ENCODE measurements at regions not wholly inside any gene's neighbourhood (a gene's known extent, or its start where the extent isn't known, plus 50 kb on each side); places are given as distances from the start of the nearest gene placed in this dataset.

GRCh38 chr14:53510281-53510912, 357.3 kb upstream of the DDHD1 start:
- Mint-ChIP-seq H3K27ac (no peak overlapping the region), H3K4me1 (ENCODE audit: low read depth) (no peaks in the 10 kb centered on the region), H3K27me3 (ENCODE audit: low read depth) (no peaks in the 10 kb centered on the region), H3K9me3 (peaks cover 0 to 6% of the 10 kb centered on the region in 2 donors), H3K4me3 (no peak overlapping the region), H3K36me3 (ENCODE audit: insufficient read depth in 2 of 2) (peaks cover 0 to 1% of the 10 kb centered on the region in 2 donors)
- DNase-seq (no peak), ATAC-seq (replicated peaks in 1 of 2) (no peak)

DNA sequence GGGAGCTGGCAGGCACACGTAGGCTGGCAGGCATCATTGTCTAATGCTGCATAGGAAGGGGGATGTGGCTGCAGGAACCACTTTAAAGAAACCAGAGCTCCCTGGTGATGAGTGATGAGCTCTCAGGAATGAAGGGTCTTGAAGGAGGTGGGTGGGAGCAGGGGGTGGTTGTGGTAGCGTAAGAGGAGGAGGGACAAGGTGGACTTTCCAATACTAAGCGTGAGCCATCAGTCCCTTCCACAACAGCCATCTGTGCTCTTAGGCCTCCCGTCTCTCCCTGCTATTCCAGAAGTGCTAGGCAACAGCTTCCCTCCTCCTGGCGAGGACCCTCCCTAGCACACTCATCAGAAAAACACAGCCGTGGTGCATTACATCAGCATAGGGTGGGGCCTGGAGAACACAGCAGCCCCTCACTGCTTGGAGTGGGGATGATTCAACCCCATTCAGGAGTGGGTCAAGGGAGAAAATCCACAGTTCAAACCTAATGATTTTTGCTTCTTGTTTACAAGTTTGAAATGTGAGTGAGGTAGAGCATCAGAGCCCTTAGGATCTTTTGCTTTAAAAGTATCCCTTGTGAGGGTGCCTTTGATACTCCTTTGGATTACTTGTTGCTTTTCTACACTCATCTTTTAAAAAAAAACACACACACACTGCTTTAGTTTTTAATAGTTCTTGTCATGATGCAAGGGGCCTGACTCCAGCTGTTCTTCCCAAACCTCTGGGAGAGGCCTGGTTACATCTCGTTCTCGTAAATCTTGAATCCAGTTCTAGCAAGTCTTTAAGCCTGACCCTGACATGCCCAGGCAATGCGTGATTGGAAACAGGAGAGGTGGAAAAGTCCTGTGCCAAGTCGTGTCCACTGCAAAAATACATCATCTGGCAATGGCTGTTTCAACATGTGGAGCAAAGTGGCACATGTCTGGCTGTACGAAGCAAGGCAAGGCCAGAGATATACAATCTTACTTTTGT, 356.4 kb upstream of the DDHD1 start:
- no peak for ATAC-seq (replicated peaks in 1 of 2)
- peaks cover 1 to 2% of the 10 kb centered on the region in 2 donors for H3K36me3 Mint-ChIP-seq (ENCODE audit: insufficient read depth in 2 of 2)
- H3K4me1 Mint-ChIP-seq (ENCODE audit: low read depth): no peaks in the 10 kb centered on the region
- no peaks in the 10 kb centered on the region for H3K27me3 Mint-ChIP-seq (ENCODE audit: low read depth)
- no peak for DNase-seq
- H3K9me3 Mint-ChIP-seq: peaks cover 3 to 9% of the 10 kb centered on the region in 2 donors
- H3K4me3 Mint-ChIP-seq: no peak overlapping the region
- no peak overlapping the region for H3K27ac Mint-ChIP-seq

- Mint-ChIP-seq H3K27ac (no peak overlapping the region), H3K36me3 (ENCODE audit: insufficient read depth in 2 of 2) (peaks cover 0 to 6% of the 10 kb centered on the region in 2 donors), H3K4me1 (ENCODE audit: low read depth) (no peaks in the 10 kb centered on the region), H3K9me3 (peaks cover 15% of the 10 kb centered on the region in 2 donors), H3K27me3 (ENCODE audit: low read depth) (no peaks in the 10 kb centered on the region), H3K4me3 (no peak overlapping the region)
- DNase-seq (no peak), ATAC-seq (replicated peaks in 1 of 2) (no peak)
Observed at GRCh38 chr14:53501361-53502211, 348.5 kb upstream of the DDHD1 start.

- Mint-ChIP-seq H3K36me3 (ENCODE audit: insufficient read depth in 2 of 2) (peaks cover 0 to 6% of the 10 kb centered on the region in 2 donors), H3K27me3 (ENCODE audit: low read depth) (no peaks in the 10 kb centered on the region), H3K9me3 (peaks cover 9 to 15% of the 10 kb centered on the region in 2 donors), H3K4me3 (no peak overlapping the region), H3K4me1 (ENCODE audit: low read depth) (no peaks in the 10 kb centered on the region), H3K27ac (no peak overlapping the region)
- DNase-seq (no peak), ATAC-seq (replicated peaks in 1 of 2) (no peak)
Observed at GRCh38 chr14:53500191-53500590, 347.1 kb upstream of the DDHD1 start.

GRCh38 chr14:53496668-53497067, 343.5 kb upstream of the DDHD1 start:
- no peak overlapping the region for H3K4me3 Mint-ChIP-seq
- no peaks in the 10 kb centered on the region for H3K27me3 Mint-ChIP-seq (ENCODE audit: low read depth)
- H3K4me1 Mint-ChIP-seq (ENCODE audit: low read depth): no peaks in the 10 kb centered on the region
- ATAC-seq (replicated peaks in 1 of 2): no peak
- no peaks in the 10 kb centered on the region for H3K36me3 Mint-ChIP-seq (ENCODE audit: insufficient read depth in 2 of 2)
- no peak for DNase-seq
- H3K27ac Mint-ChIP-seq: no peak overlapping the region
- H3K9me3 Mint-ChIP-seq: peaks cover 2 to 3% of the 10 kb centered on the region in 2 donors

DNA sequence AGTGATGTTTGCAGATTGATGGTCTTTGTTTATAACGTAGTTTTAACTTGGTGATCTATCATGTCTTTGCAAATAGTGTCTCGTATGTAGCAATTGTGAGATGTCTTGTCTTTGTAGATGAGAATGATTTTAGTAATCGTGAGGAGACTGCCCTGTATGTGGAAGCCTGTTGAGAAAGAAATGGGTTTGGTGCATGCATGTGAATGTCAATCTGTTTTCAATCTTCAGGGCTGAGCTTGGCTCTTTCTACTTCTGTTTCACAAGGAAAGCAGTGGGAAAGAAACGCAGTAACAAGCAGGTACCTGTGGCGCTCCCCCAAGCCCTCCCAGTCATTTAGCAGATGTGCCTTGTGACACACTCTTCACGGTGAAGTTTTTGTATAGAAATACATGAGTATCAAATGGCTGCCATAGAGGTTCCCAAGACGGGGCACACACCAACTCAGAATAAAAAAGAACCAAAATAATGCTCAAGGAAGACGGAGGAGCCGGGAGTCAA, 342.8 kb upstream of the DDHD1 start:
- no peaks in the 10 kb centered on the region for H3K27me3 Mint-ChIP-seq (ENCODE audit: low read depth)

GRCh38 chr14:53494587-53494986, 341.5 kb upstream of the DDHD1 start:
- peaks cover 2 to 3% of the 10 kb centered on the region in 2 donors for H3K9me3 Mint-ChIP-seq
- DNase-seq: no peak

More for the DNA sequence above, 342.8 kb upstream of the DDHD1 start:
- no peaks in the 10 kb centered on the region for H3K36me3 Mint-ChIP-seq (ENCODE audit: insufficient read depth in 2 of 2)
- no peaks in the 10 kb centered on the region for H3K4me1 Mint-ChIP-seq (ENCODE audit: low read depth)
- DNase-seq (no peak), ATAC-seq (replicated peaks in 1 of 2) (no peak)
- H3K4me3 Mint-ChIP-seq: no peak overlapping the region
- H3K9me3 Mint-ChIP-seq: peaks cover 2 to 3% of the 10 kb centered on the region in 2 donors
- H3K27ac Mint-ChIP-seq: no peak overlapping the region

GRCh38 chr14:53493860-53494259, 340.7 kb upstream of the DDHD1 start:
- H3K36me3 Mint-ChIP-seq (ENCODE audit: insufficient read depth in 2 of 2): no peaks in the 10 kb centered on the region
- DNase-seq: no peak
- H3K27ac Mint-ChIP-seq: no peak overlapping the region
- ATAC-seq (replicated peaks in 1 of 2): no peak
- H3K4me3 Mint-ChIP-seq: no peak overlapping the region
- no peaks in the 10 kb centered on the region for H3K27me3 Mint-ChIP-seq (ENCODE audit: low read depth)
- H3K9me3 Mint-ChIP-seq: peaks cover 2% of the 10 kb centered on the region in 2 donors
- H3K4me1 Mint-ChIP-seq (ENCODE audit: low read depth): no peaks in the 10 kb centered on the region

More at GRCh38 chr14:53494587-53494986, 341.5 kb upstream of the DDHD1 start:
- H3K27ac Mint-ChIP-seq: no peak overlapping the region
- no peaks in the 10 kb centered on the region for H3K36me3 Mint-ChIP-seq (ENCODE audit: insufficient read depth in 2 of 2)
- H3K27me3 Mint-ChIP-seq (ENCODE audit: low read depth): no peaks in the 10 kb centered on the region
- no peak overlapping the region for H3K4me3 Mint-ChIP-seq
- ATAC-seq (replicated peaks in 1 of 2): no peak
- H3K4me1 Mint-ChIP-seq (ENCODE audit: low read depth): no peaks in the 10 kb centered on the region

GRCh38 chr14:53493320-53493719, 340.2 kb upstream of the DDHD1 start:
- Mint-ChIP-seq H3K4me3 (no peak overlapping the region), H3K27me3 (ENCODE audit: low read depth) (no peaks in the 10 kb centered on the region), H3K9me3 (peaks cover 0 to 2% of the 10 kb centered on the region in 2 donors), H3K4me1 (ENCODE audit: low read depth) (no peaks in the 10 kb centered on the region), H3K27ac (no peak overlapping the region), H3K36me3 (ENCODE audit: insufficient read depth in 2 of 2) (no peaks in the 10 kb centered on the region)
- ATAC-seq (replicated peaks in 1 of 2): no peak
- no peak for DNase-seq

DNA sequence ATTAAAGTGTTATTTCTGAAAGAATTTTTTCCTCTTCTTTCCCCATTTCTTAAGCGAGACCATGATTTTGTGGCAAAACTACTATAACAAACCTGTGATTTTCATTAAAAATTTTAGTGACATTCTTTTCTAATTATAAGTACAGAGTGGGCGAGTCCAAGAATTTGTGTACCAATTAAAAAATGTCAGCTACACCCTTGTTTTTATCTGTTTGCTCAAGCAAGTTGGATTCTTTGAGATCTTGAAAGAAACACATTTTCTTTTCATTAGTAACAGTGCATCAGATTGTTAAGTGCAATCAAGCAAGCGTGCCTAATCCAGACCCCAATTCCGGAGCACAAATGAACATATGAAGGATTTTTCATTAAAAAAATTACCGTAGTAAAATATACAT, 338.8 kb upstream of the DDHD1 start:
- no peaks in the 10 kb centered on the region for H3K27me3 Mint-ChIP-seq (ENCODE audit: low read depth)
- ATAC-seq (replicated peaks in 1 of 2): no peak
- no peak overlapping the region for H3K27ac Mint-ChIP-seq
- DNase-seq: no peak
- H3K4me1 Mint-ChIP-seq (ENCODE audit: low read depth): no peaks in the 10 kb centered on the region
- peaks cover 0 to 2% of the 10 kb centered on the region in 2 donors for H3K9me3 Mint-ChIP-seq
- H3K4me3 Mint-ChIP-seq: no peak overlapping the region
- no peaks in the 10 kb centered on the region for H3K36me3 Mint-ChIP-seq (ENCODE audit: insufficient read depth in 2 of 2)

- ATAC-seq (replicated peaks in 1 of 2) (no peak), DNase-seq (no peak)
- peaks cover 0 to 2% of the 10 kb centered on the region in 2 donors for H3K9me3 Mint-ChIP-seq
- H3K4me1 Mint-ChIP-seq (ENCODE audit: low read depth): no peaks in the 10 kb centered on the region
- no peaks in the 10 kb centered on the region for H3K36me3 Mint-ChIP-seq (ENCODE audit: insufficient read depth in 2 of 2)
- H3K27me3 Mint-ChIP-seq (ENCODE audit: low read depth): no peaks in the 10 kb centered on the region
- no peak overlapping the region for H3K27ac Mint-ChIP-seq
- H3K4me3 Mint-ChIP-seq: no peak overlapping the region
Observed at GRCh38 chr14:53491256-53491883, 338.2 kb upstream of the DDHD1 start.

- DNase-seq: no peak
- no peak for ATAC-seq (replicated peaks in 1 of 2)
- peaks cover 0 to 1% of the 10 kb centered on the region in 2 donors for H3K36me3 Mint-ChIP-seq (ENCODE audit: insufficient read depth in 2 of 2)
- no peaks in the 10 kb centered on the region for H3K27me3 Mint-ChIP-seq (ENCODE audit: low read depth)
- H3K9me3 Mint-ChIP-seq: peaks cover 6 to 12% of the 10 kb centered on the region in 2 donors
- H3K4me1 Mint-ChIP-seq (ENCODE audit: low read depth): no peaks in the 10 kb centered on the region
- no peak overlapping the region for H3K4me3 Mint-ChIP-seq
- H3K27ac Mint-ChIP-seq: no peak overlapping the region
Observed at GRCh38 chr14:53478174-53478573, 325.1 kb upstream of the DDHD1 start.
